ENCODE measurements at regions not wholly inside any gene's neighbourhood (a gene's known extent, or its start where the extent isn't known, plus 50 kb on each side); places are given as distances from the start of the nearest gene placed in this dataset.

- DNase-seq (no peak), ATAC-seq (ENCODE audit: low read depth) (no peak)
- no peaks in the 10 kb centered on the region for H3K4me1 Mint-ChIP-seq
- ChIA-PET CTCF (no interaction called here), POLR2A (no interaction called here)
- no peaks in the 10 kb centered on the region for H3K27me3 Mint-ChIP-seq
- H3K9me3 Mint-ChIP-seq, result peaks cover 9% of the 10 kb centered on the region
- H3K27ac Mint-ChIP-seq, result no peak overlapping the region
- intact Hi-C loops (cut with micrococcal nuclease), result no loop called here
- TF ChIP-seq CTCF (IDR thresholded peaks at IDR 0.05), result no peak
- no peak overlapping the region for H3K4me3 Mint-ChIP-seq
- no peaks in the 10 kb centered on the region for H3K36me3 Mint-ChIP-seq (ENCODE audit: low read depth)
These were observed 545.9 kb upstream of the ZFP42 start for GRCh38 chr4:187449702-187450101.

- TF ChIP-seq CTCF (IDR thresholded peaks at IDR 0.05), result no peak
- Mint-ChIP-seq H3K9me3 (peaks cover 6% of the 10 kb centered on the region), H3K4me3 (no peak overlapping the region), H3K36me3 (ENCODE audit: low read depth) (no peaks in the 10 kb centered on the region), H3K4me1 (no peaks in the 10 kb centered on the region), H3K27ac (no peak overlapping the region), H3K27me3 (no peaks in the 10 kb centered on the region)
- DNase-seq (no peak), ATAC-seq (ENCODE audit: low read depth) (no peak)
- CTCF ChIA-PET, result no interaction called here
- POLR2A ChIA-PET, result no interaction called here
- intact Hi-C loops (cut with micrococcal nuclease), result no loop called here
These were observed 543.8 kb upstream of the ZFP42 start for GRCh38 chr4:187451776-187452175.

DNA sequence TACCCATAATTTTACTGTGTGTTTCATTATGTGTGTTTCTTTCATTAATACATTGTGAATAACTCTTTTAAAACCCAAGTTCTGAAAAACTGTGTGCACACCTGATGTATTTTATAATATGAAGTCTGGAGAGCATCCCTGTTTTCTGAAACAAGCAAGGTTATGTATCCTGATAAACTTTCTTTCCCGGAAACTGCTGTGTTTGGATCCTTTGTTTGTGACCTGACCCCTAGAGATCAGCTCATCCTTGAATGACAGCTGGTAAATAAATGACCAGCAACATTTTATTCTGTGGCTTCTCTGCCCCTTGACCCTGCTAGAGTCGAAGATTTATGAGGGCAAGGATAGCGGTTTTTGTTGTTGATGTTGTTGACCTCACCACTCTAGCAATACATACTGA is 535.6 kb upstream of the ZFP42 start:
- no peak overlapping the region for H3K27ac Mint-ChIP-seq
- POLR2A ChIA-PET, result no interaction called here
- no peaks in the 10 kb centered on the region for H3K4me1 Mint-ChIP-seq
- TF ChIP-seq CTCF (IDR thresholded peaks at IDR 0.05), result no peak
- no peaks in the 10 kb centered on the region for H3K27me3 Mint-ChIP-seq
- ATAC-seq (ENCODE audit: low read depth) (no peak), DNase-seq (no peak)
- intact Hi-C loops (cut with micrococcal nuclease), result no loop called here
- CTCF ChIA-PET, result no interaction called here
- H3K36me3 Mint-ChIP-seq (ENCODE audit: low read depth), result no peaks in the 10 kb centered on the region
- H3K9me3 Mint-ChIP-seq, result peaks cover 10% of the 10 kb centered on the region
- no peak overlapping the region for H3K4me3 Mint-ChIP-seq

DNA sequence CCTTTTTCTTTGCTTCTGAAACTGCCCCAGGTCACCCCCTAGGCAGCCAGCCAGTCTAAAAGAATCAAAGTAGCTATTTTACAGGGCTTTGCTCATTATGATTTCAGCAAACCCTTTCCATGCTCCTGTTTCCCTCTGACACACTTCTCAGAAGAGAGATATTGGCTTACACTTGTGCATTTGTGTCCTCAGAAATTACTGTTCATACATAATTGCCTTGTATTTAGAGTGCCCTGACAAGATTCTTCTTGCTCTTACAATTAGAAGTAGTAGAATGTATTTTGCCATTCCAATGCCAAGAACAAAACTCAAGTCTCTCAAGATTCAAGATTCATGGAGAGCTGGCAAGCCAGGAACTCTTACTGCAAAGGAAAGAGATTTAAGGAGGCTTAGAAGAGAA is 531.0 kb upstream of the ZFP42 start:
- DNase-seq (no peak), ATAC-seq (ENCODE audit: low read depth) (no peak)
- no peaks in the 10 kb centered on the region for H3K4me1 Mint-ChIP-seq
- ChIA-PET POLR2A (no interaction called here), CTCF (no interaction called here)
- H3K27ac Mint-ChIP-seq, result no peak overlapping the region
- H3K36me3 Mint-ChIP-seq (ENCODE audit: low read depth), result no peaks in the 10 kb centered on the region
- intact Hi-C loops (cut with micrococcal nuclease), result no loop called here
- no peak overlapping the region for H3K4me3 Mint-ChIP-seq
- no peaks in the 10 kb centered on the region for H3K27me3 Mint-ChIP-seq
- peaks cover 16% of the 10 kb centered on the region for H3K9me3 Mint-ChIP-seq
- no peak for TF ChIP-seq CTCF (IDR thresholded peaks at IDR 0.05)

DNA sequence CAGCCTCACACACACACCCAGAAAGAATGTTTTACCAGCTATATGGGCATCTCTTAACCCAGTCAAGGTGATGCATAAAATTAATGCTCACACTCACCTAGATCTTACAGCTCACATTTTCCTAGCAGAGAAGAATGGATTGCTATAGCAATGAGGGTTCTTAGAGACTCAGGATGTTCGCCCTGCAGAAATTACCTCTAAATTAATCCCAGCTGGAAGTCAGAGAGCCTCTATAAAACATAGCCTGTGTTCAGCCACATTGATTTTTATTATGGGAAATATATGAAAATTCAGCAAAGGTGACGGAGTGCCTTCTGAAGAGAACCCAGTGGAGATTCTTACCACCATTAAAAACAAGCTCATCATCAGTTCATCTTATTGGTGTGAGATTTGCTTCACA is 528.3 kb upstream of the ZFP42 start:
- TF ChIP-seq CTCF (IDR thresholded peaks at IDR 0.05), result no peak
- H3K4me3 Mint-ChIP-seq, result no peak overlapping the region
- intact Hi-C loops (cut with micrococcal nuclease), result no loop called here
- CTCF ChIA-PET, result no interaction called here
- H3K27me3 Mint-ChIP-seq, result no peaks in the 10 kb centered on the region
- H3K27ac Mint-ChIP-seq, result no peak overlapping the region
- H3K9me3 Mint-ChIP-seq, result peaks cover 21% of the 10 kb centered on the region
- H3K4me1 Mint-ChIP-seq, result no peaks in the 10 kb centered on the region
- no peak for DNase-seq
- no peak for ATAC-seq (ENCODE audit: low read depth)
- POLR2A ChIA-PET, result no interaction called here
- H3K36me3 Mint-ChIP-seq (ENCODE audit: low read depth), result no peaks in the 10 kb centered on the region
